CD4-positive, alpha-beta T cell treated with Interleukin-2 at 100 ng/mL for 4 hours (primary cell): ENCODE measurements at regions not wholly inside any gene's neighbourhood (a gene's known extent, or its start where the extent isn't known, plus 50 kb on each side); places are given as distances from the start of the nearest gene placed in this dataset.
"Not testable (repeated sequence)": the region's sequence is repeated elsewhere in the genome, so short reads cannot be mapped to it uniquely, and the experiment has no call there.

ENCODE experiments used
- DNase-seq: peaks from one replicate; pipeline ENCODE4 v3.0.0-alpha.2; 2020; ENCODE audit warnings: low spot score

GRCh38 chr4:149870008-149870407 lies 54.4 kb upstream of the IQCM start:
- DNase-seq: no peak

- DNase-seq: no peak
Observed at GRCh38 chr4:149881744-149882143, 66.1 kb upstream of the IQCM start.

GRCh38 chr4:149882251-149882650 lies 66.6 kb upstream of the IQCM start:
- DNase-seq: no peak

GRCh38 chr4:149884046-149884445 lies 68.4 kb upstream of the IQCM start:
- no peak for DNase-seq

- DNase-seq: no peak
Observed at GRCh38 chr4:149884529-149885181, 69.0 kb upstream of the IQCM start.

GRCh38 chr4:149885896-149886295 lies 70.3 kb upstream of the IQCM start:
- no peak for DNase-seq

GRCh38 chr4:149886786-149887490 lies 71.3 kb upstream of the IQCM start:
- no peak for DNase-seq

GRCh38 chr4:149889991-149890390 lies 74.3 kb upstream of the IQCM start:
- no peak for DNase-seq

GRCh38 chr4:149890531-149890930 lies 74.9 kb upstream of the IQCM start:
- DNase-seq: no peak

GRCh38 chr4:149891426-149891825 lies 75.8 kb upstream of the IQCM start:
- no peak for DNase-seq

- no peak for DNase-seq
Observed at GRCh38 chr4:149896432-149896831, 80.8 kb upstream of the IQCM start.

- DNase-seq: no peak
Observed at GRCh38 chr4:149897783-149898182, 82.1 kb upstream of the IQCM start.

GRCh38 chr4:149901128-149901527 lies 85.5 kb upstream of the IQCM start:
- no peak for DNase-seq

- no peak for DNase-seq
Observed at GRCh38 chr4:149902242-149902641, 86.6 kb upstream of the IQCM start.

- DNase-seq: no peak
Observed at GRCh38 chr4:149910177-149910576, 94.5 kb upstream of the IQCM start.

GRCh38 chr4:149910604-149911350 lies 95.1 kb upstream of the IQCM start:
- no peak for DNase-seq

- no peak for DNase-seq
Observed at GRCh38 chr4:149911354-149911753, 95.7 kb upstream of the IQCM start.

- no peak for DNase-seq
Observed at GRCh38 chr4:149912000-149912399, 96.4 kb upstream of the IQCM start.

- peak; percentile 9 for DNase-seq
Observed at GRCh38 chr4:149914119-149915115, 98.8 kb upstream of the IQCM start.

GRCh38 chr4:149915735-149916134 lies 100.1 kb upstream of the IQCM start:
- DNase-seq: not testable (repeated sequence)

GRCh38 chr4:149923736-149924135 lies 108.1 kb upstream of the IQCM start:
- DNase-seq: no peak

GRCh38 chr4:149927514-149927913 lies 111.9 kb upstream of the IQCM start:
- DNase-seq: no peak
